ENCODE measurements at regions not wholly inside any gene's neighbourhood (a gene's known extent, or its start where the extent isn't known, plus 50 kb on each side); places are given as distances from the start of the nearest gene placed in this dataset.

DNA sequence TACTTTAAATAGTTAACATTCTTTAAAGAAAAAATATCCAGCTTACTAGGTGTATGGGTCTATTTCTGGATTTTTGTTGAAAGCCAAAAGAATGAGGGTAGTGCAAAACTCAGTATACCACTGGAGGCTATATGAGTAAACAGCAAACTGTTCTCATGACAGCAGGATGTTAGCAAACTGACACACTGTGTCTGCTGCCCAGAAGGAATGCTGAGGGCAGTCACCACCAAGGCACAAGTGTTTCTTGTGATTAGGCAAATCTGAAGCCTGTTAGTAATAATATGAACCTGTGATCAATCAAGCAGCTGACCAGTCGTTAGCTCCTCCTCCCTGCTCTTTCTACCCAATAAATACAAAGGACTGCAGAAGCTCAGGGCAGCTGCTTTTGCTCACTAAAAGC is 50.5 kb upstream of the SULT1C3 start:
- TF ChIP-seq, protein P1, sequence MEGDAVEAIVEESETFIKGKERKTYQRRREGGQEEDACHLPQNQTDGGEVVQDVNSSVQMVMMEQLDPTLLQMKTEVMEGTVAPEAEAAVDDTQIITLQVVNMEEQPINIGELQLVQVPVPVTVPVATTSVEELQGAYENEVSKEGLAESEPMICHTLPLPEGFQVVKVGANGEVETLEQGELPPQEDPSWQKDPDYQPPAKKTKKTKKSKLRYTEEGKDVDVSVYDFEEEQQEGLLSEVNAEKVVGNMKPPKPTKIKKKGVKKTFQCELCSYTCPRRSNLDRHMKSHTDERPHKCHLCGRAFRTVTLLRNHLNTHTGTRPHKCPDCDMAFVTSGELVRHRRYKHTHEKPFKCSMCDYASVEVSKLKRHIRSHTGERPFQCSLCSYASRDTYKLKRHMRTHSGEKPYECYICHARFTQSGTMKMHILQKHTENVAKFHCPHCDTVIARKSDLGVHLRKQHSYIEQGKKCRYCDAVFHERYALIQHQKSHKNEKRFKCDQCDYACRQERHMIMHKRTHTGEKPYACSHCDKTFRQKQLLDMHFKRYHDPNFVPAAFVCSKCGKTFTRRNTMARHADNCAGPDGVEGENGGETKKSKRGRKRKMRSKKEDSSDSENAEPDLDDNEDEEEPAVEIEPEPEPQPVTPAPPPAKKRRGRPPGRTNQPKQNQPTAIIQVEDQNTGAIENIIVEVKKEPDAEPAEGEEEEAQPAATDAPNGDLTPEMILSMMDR (IDR thresholded peaks at IDR 0.05; ENCODE audit: low read length): no peak
- TF ChIP-seq EZH2phosphoT487 (IDR thresholded peaks at IDR 0.05; ENCODE audit: low read length): no peak

Measured in MM.1S (cell line).